ENCODE measurements at regions not wholly inside any gene's neighbourhood (a gene's known extent, or its start where the extent isn't known, plus 50 kb on each side); places are given as distances from the start of the nearest gene placed in this dataset.

GRCh38 chr5:124057724-124058231 lies 545.8 kb downstream of the CSNK1G3 start:
- Histone ChIP-seq H3K23ac (ENCODE audit: insufficient read length, low read depth, low read length) (no peak overlapping the region), H3K18ac (ENCODE audit: insufficient read length, low read depth, low read length) (no peak overlapping the region), H2AFZ (ENCODE audit: low read length) (no peak overlapping the region), H2BK12ac (ENCODE audit: insufficient read length, low read depth, low read length) (no peak overlapping the region), H3K9me3 (ENCODE audit: control insufficient read depth, low read depth, low read length) (no peaks in the 10 kb centered on the region), H3K4me1 (ENCODE audit: insufficient read depth, low read length) (no peaks in the 10 kb centered on the region), H3K27me3 (ENCODE audit: insufficient read depth, low read length) (no peaks in the 10 kb centered on the region), H3K4ac (ENCODE audit: low read depth, low read length) (no peak overlapping the region), H4K5ac (ENCODE audit: insufficient read length, low read depth, low read length) (no peak overlapping the region), H4K91ac (ENCODE audit: insufficient read length, low read depth, low read length) (no peak overlapping the region), H3K79me2 (ENCODE audit: insufficient read depth, low read length) (no peaks in the 10 kb centered on the region), H2BK15ac (ENCODE audit: low read depth, low read length) (no peak overlapping the region), H2BK20ac (ENCODE audit: low read depth, low read length, poor library complexity, severe bottlenecking) (no peak overlapping the region), H3K27ac (ENCODE audit: insufficient read length, low read depth, low read length) (no peak overlapping the region), H3K56ac (ENCODE audit: insufficient read length, low read depth, low read length) (no peak overlapping the region), H4K8ac (replicated peaks; ENCODE audit: insufficient read length, low read depth, low read length) (no peak overlapping the region), H2BK120ac (ENCODE audit: low read depth, low read length, poor library complexity, severe bottlenecking) (no peak overlapping the region), H3K23me2 (ENCODE audit: insufficient read length, low read depth, low read length, poor library complexity, severe bottlenecking) (no peaks in the 10 kb centered on the region), H3K4me2 (ENCODE audit: insufficient read depth, insufficient read length, low read length) (no peak overlapping the region), H3K14ac (ENCODE audit: insufficient read depth, low read length) (no peak overlapping the region), H2AK5ac (ENCODE audit: insufficient read length, low read length) (no peak overlapping the region), H3K9ac (ENCODE audit: extremely low read depth, insufficient read length, low read length) (no peak overlapping the region), H2BK5ac (ENCODE audit: insufficient read length, low read length) (no peak overlapping the region), H4K20me1 (ENCODE audit: control insufficient read depth, insufficient read depth, insufficient read length) (no peaks in the 10 kb centered on the region), H3T11ph (ENCODE audit: low read length) (no peak overlapping the region), H3K79me1 (ENCODE audit: insufficient read depth, low read depth, low read length, poor library complexity, severe bottlenecking) (no peaks in the 10 kb centered on the region)
- TF ChIP-seq CTCF (conservative IDR thresholded peaks at IDR 0.05), result no peak
- H3K36me3 Mint-ChIP-seq (ENCODE audit: insufficient read depth in 1 of 3, low read depth in 3 of 3), result no peaks in the 10 kb centered on the region
- H3K27me3 Mint-ChIP-seq (ENCODE audit: low read depth), result no peaks in the 10 kb centered on the region; the same call in 1 of the 2 replicates
- peaks cover 2 to 6% of the 10 kb centered on the region in 2 experiments; a peak in 3 of 4 replicates for H3K4me1 Mint-ChIP-seq
- no peaks in the 10 kb centered on the region; a peak in 1 of 5 replicates for H3K9me3 Mint-ChIP-seq
- WGBS (ENCODE audit: extremely low coverage, insufficient read length, low lambda C conversion rate), result no CpG with 5 or more reads among the region's 4 CpGs
- no peak overlapping the region for H3K27ac Mint-ChIP-seq
- DNase-seq, result no peak
- H3K4me3 Mint-ChIP-seq, result no peak overlapping the region
